Colon (tissue), 2 donors: ENCODE measurements at regions not wholly inside any gene's neighbourhood (a gene's known extent, or its start where the extent isn't known, plus 50 kb on each side); places are given as distances from the start of the nearest gene placed in this dataset.
"Not testable (repeated sequence)": the region's sequence is repeated elsewhere in the genome, so short reads cannot be mapped to it uniquely, and the experiment has no call there.

Source experiments
- FAIRE-seq: peaks from 2 replicates; lab custom pipeline; 2012; peaks lifted over from hg19 to GRCh38; lab: Jason Lieb, UNC
- donor health status: control.
- donor health status: control.

DNA sequence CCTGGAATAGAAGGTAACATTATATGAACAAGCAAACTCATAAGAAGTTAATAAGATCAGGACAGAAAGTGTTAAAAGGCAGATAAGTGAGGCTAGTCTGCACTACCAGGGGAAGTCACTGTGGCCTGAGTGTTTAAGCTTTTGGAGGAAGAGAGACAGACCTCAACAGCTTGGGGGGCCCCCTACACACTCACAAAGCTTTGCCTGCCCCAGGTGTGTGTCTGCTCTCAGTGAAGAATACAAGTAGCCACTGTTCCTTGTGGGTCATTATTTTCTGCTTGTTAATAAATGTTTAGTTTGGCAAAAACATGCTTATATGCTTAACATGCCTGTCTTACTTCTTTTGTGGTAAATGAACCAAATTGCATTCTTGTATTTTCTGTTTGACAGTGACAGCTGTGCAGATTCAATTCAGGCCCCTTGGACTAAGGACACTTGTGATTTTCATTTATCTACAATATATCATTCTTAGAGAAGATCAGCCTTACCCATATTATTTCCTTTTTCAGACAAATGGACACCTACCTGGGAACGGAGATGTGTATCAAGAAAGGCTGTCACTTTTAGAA, 50.7 kb upstream of the C12orf71 start:
- no peak for FAIRE-seq

DNA sequence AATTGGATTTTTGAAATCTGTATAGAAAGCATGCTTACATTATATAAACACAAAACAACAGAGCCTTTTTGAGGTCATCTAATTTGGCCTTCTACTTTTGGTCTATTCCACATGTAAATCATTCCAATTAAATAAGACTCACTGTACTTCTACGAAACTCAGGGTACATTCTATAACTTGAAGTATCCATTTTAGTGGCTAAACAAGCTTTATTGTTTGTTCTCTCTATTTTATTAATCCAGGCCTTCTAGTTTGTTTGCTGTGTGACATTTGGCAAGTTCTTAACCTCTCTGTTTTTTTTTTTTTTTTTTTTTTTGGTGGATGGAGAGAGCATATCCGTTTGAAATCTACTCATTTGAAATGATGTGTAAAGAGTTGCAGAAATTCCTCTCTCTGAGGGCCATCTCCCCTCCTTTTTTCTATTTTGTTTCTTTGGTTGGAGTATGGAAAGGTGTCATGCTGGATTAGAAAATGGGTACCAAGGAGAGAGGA, 58.1 kb upstream of the C12orf71 start:
- FAIRE-seq: no peak

DNA sequence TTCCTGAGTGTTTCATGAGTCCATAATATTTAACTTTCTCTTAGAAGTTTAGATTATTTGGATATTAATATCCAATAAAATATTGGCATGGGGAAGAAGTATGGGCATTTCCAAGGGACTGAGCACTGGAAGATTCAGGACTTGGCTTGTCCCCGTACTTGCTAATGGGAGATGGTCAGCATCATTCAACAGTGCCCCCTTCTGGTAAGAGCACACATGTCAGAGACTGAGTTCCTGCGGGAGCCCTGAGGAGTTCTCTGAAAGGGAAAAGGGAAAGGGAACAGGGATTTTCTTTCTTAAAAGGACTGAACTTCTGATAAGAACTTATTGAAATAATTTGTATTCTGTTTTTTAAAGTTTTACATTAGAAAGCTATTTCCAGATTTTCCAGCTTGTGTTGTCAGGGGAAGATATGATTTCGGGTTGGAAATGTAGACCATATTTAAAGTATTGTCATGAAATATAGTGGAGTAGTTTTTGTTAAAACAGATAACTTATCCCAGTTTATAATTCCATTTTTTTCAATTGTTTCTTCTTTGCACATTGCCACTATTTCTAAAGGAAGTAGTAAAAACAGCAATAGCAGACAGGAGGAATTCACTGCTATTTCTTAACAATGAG, 59.8 kb upstream of the C12orf71 start:
- FAIRE-seq: peak; percentile 78

DNA sequence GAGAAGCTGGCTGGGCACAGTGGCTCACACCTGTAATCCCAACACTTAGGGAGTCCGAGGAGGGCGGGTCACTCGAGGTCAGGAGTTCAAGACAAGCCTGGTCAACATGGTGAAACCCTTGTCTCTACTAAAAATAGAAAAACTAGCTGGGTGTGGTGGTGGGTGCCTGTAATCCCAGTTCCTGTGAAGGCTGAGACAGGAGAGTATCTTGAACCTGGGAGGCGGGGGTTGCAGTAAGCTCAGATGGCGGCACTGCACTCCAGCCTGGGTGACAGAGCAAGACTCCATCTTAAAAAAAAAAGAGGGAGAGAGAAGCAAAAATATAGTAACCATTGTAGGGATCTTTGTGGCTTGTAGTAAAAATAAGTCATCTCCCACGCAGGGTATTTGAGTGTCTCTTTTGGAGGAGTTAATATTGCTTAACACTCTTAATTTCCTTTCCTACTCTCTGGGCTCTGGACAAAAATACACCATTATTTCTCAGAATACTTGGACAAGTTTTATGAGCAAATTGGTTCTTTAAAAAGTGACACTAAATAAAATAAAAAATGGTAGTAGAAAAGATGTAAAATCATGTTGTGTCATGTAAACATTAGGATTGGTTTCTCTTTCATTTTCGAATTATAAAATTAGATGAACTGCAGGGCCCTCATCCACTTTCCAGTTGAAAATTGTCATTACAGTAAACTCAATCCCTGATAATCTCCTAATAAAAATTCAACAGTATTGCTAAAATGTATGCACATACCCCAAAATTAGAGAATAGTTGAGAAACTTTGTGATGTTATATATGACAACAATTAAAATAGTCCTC, 61.1 kb upstream of the C12orf71 start:
- FAIRE-seq: no peak

GRCh38 chr12:27145725-27146124, 63.3 kb upstream of the C12orf71 start:
- not testable (repeated sequence) for FAIRE-seq

DNA sequence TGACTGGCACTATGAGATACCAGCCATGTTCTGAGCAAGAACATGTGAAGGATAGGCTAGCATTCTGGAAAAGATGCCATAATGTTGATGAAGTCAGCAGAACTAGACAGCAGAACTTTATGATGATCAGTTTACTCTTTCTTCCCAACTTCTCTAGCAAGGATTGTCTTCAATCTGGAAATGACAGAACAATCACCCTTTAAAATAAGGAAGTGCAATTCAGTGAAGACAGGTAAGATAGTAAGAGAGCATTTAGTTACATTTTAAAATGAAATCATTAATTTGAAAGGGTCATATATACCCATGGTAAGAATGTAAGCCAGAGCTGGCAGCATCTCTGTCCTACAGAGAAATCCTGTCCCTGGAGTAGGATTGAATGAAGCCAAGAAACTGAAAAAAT, 66.0 kb upstream of the C12orf71 start:
- FAIRE-seq: no peak

GRCh38 chr12:27148791-27149190, 66.4 kb upstream of the C12orf71 start:
- no peak for FAIRE-seq

- no peak for FAIRE-seq
These were observed 69.1 kb upstream of the C12orf71 start for GRCh38 chr12:27151479-27151878.

GRCh38 chr12:27158297-27158696, 75.9 kb upstream of the C12orf71 start:
- FAIRE-seq: no peak

- FAIRE-seq: no peak
These were observed 79.3 kb upstream of the C12orf71 start for GRCh38 chr12:27161458-27162228.

- FAIRE-seq: no peak
These were observed 79.8 kb upstream of the C12orf71 start for GRCh38 chr12:27162229-27162537.

DNA sequence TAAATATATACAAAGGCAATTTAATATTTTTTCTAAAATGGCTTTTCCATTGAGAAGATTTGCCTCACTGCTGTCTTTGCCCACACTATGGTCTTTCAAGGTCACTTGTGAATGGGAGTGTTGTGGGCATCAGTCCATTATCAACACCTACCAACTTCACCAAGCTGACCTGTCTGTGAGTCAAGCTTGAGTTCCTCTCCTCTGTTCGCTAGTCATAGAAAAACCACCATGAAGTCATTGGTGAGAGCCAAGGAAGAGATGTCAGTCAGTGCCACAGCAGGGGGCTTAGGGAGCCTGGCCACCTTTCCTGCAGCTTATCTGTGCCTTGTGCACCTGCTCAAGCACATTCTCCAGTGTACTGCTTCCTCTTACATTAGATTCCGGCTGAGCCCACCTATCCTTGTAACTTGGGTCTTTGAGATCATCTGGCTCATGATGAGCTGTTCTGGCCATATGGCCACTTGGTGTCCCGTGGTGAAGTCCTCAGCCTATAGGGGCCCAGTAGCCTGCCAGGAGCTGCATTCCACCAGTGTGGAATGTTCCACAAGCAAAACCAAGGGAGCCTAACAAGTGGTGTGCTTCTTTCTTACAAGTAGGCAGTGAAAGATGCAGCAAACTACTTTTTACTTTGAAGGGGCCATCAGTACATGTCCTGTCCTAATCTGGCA, 80.8 kb upstream of the C12orf71 start:
- no peak for FAIRE-seq

DNA sequence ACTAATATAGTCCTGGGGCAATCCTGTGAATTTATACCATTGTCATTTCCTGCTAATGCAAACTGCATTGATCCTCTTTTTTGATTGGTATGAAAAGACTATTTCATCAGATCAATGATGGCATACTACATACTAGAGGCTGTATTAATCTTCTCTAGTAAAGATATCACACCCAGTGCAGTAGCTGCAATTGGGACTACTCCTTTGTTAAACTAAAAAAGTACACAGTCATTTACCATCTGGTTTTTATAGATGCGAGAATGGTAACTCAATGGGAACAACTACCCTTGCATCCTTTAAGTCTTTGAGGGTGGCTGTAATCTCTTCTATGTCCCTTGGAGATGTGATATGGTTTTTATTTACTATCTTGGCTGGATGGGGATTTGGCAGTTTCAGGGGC, 80.2 kb upstream of the STK38L start:
- FAIRE-seq: no peak

DNA sequence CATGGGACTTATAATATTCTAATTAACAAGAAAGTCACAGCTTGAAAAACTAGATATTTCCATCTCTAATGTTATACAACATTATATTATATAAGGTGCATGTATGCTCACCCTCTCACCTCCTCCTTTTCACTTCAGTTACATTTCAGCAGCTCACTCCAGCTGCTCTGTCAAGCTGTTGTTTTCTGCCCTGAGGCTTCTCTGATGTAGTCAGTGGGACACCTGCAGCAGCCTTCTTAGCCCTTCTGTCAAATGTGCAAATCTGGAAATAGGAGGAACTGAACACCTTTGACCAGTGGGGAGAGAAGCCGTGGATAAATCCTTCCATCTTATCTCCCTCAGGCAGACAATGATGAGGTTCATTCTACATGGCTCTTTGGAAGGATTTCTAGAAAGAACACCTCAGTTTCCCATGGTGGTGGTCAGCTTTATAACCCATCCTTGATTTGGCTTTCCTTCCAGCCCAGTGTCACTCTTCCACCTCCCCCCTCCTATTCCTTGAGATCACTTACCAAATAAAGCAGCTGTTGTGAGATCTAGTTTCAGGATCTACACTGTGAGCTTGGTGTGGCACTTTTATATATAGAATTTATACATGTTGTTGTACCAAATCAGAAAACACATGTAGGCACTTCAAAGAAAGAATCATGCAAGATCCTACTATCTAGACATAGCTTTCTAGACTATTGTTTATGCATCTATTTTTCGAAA, 79.6 kb upstream of the STK38L start:
- no peak for FAIRE-seq

DNA sequence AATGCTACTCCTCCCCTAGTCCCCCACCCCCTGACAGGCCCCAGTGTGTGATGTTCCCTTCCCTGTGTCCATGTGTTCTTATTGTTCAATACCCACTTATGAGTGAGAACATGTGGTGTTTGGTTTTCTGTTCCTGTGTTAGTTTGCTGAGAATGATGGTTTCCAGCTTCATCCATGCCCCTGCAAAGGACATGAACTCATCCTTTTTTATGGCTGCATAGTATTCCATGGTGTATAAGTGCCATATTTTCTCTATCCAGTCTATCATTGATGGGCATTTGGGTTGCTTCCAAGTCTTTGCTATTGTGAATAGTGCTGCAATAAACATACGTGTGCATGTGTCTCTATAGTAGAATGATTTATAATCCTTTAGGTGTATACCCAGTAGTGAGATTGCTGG, 78.1 kb upstream of the STK38L start:
- FAIRE-seq: not testable (repeated sequence)

DNA sequence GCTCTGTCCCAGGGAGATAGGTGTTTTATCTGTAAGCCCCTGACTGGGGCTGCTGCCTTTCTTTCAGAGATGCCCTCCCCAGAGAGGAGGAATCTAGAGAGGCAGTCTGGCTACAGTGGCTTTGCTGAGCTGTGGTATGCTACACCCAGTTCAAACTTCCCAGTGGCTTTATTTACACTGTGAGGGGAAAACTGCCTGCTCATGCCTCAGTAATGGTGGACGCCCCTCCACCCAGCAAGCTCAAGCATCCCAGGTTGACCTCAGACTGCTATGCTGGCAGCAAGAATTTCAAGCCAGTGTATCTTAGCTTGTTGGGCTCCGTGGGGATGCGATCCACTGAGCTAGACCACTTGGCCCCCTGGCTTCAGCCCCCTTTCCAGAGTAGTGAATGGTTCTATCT, 72.6 kb upstream of the STK38L start:
- not testable (repeated sequence) for FAIRE-seq

- FAIRE-seq: no peak
These were observed 67.3 kb upstream of the STK38L start for GRCh38 chr12:27176765-27177164.

DNA sequence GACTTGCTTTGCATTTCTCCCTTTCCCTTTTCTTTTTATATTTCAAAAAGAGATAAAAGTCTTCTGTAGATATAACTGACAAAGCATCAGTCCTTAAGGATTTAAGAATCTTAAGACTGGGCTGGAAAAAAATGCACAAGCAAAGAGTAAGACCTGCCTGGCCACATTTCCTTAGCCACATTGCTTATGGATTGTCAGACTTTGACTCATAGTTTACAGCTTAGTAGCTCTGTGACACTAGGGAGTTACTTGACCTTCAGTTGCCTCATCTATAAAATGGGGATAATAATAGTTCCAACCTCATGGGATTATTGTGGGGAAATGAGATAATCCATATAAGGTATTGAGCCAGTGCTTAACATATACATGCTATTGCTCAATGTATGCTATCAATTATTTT, 66.4 kb upstream of the STK38L start:
- FAIRE-seq: no peak

DNA sequence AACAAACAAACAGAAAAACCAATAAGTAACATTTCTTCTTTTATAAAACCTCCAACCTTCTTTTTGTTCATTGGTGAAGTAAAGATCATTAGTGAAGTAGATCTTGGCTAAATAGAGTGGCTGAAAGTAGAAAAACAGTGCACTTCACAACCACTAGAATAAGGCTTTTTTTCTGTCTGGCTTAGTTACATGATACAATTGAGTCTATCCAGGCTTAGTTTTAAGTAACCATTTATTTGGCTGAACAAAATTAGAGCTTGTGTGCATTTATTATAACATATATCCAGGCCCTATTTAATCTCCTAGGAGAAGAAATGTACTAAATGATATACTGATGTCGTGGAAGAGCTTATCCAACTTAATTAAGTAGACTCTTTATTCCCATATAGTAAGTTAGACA, 65.8 kb upstream of the STK38L start:
- FAIRE-seq: no peak

DNA sequence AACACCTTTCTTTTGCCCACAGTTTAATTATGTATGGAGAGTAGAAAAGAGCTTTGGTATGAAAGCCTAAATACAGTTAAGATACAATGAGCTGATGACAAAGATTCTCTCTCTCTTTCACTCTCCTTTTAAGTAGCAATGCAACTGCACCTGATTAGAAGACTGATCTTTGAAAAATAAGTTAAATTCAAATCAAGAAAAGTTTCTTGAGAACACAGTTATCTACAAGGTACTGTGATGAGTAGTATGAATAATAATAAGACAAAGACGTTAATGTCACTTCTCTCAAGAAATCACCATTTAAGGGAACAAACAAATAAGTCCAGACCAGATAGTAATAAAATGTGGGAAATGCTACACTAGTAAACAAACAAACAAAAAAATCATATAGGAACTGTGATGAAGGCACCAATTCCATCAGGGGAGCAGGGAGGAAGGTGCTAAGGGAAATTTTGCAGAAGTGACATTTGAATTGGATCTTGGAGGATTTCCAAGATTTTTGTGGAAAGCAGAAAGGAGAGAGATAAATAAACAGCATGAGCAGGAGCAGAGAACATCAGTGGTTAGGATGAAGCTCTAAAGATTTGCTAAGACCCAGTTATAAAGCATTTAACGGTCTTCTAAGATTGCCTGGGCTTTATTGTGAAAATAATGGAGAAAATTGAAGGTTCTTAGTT, 65.2 kb upstream of the STK38L start:
- FAIRE-seq: no peak
